Large intestine (tissue), 3 donors: ENCODE measurements at regions not wholly inside any gene's neighbourhood (a gene's known extent, or its start where the extent isn't known, plus 50 kb on each side); places are given as distances from the start of the nearest gene placed in this dataset.
A peak's percentile ranks its signal among the peaks of the same experiment; 100 is the strongest.

Experiments
- DNase-seq, 2 donors: peaks; one replicate each; pipeline versions ENCODE4 v3.0.0 to v3.0.0-alpha.2; 2013
- H3K27ac ChIP-seq: one replicate; pipeline ENCODE4 v1.5.1; 2013; ENCODE audit warnings: low read length
- H3K27me3 ChIP-seq: 2 replicates; pipeline ENCODE4 v1.6.1; 2013; ENCODE audit warnings: low read length; ENCODE audit not compliant: control insufficient read depth, insufficient read depth
- H3K36me3 ChIP-seq: 2 replicates; pipeline ENCODE4 v1.6.1; 2013; ENCODE audit warnings: low read length; ENCODE audit not compliant: control insufficient read depth, insufficient read depth
- H3K4me1 ChIP-seq: one replicate; pipeline ENCODE4 v1.6.1; 2013; ENCODE audit warnings: low read length; ENCODE audit not compliant: control insufficient read depth, insufficient read depth
- H3K4me3 ChIP-seq: one replicate; pipeline ENCODE4 v1.5.1; 2013; ENCODE audit warnings: low read length
- H3K9me3 ChIP-seq: one replicate; pipeline ENCODE4 v1.6.1; 2013; ENCODE audit warnings: mild to moderate bottlenecking, low read depth, low read length, moderate library complexity; ENCODE audit not compliant: control insufficient read depth
- WGBS: methylation state at CpG from one replicate; pipeline ENCODE4 v1.1.5; 2013; ENCODE audit warnings: low lambda C conversion rate; ENCODE audit not compliant: insufficient coverage; 5-methylcytosine and 5-hydroxymethylcytosine counted together

DNA sequence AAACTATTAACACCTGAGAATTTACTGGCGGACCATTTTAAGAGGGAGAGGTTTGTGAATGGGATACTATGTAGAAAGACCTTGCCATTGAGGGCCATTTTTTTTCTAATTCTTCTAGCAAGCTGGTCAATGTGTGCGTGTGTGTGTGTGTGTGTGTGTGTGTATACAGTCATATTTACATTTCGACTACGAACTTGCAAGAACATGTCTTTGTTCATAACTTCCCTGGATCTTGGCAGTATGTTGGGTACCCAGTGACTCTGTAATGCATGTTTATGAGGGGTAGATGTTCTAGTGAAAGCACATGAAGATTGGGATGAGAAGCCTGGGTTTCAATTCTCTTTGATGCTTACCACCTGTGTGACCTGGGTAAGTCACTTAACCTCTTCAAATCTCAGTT is 133.6 kb downstream of the UBE2E3 start:
- Histone ChIP-seq H3K27ac (no peak overlapping the region), H3K4me3 (no peak overlapping the region), H3K9me3 (no peaks in the 10 kb centered on the region), H3K4me1 (no peaks in the 10 kb centered on the region), H3K27me3 (no peaks in the 10 kb centered on the region), H3K36me3 (no peaks in the 10 kb centered on the region)
- no CpG with 5 or more reads among the region's 4 CpGs for WGBS
- DNase-seq, result no peak

DNA sequence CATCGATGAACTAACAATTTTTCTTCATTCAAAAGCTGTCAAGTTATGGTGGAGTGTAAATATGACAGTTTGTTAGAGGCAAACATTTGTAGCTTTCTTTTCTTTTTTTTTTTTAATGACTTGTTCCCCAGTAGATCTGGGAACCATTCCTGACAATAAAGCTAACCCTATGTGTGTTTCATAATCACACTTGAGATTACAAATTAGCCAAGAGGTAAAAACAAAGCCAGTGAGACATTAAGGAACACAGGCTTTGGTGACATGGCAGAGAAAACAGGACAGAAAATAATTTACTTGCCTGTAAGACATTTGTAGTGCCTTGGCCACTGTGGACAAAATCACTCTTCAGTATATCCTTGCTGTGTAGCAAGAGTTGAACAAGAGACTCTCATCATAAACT is 135.9 kb downstream of the UBE2E3 start:
- no peak for DNase-seq
- Histone ChIP-seq H3K4me3 (no peak overlapping the region), H3K36me3 (no peaks in the 10 kb centered on the region), H3K27me3 (no peaks in the 10 kb centered on the region), H3K27ac (no peak overlapping the region), H3K4me1 (no peaks in the 10 kb centered on the region), H3K9me3 (no peaks in the 10 kb centered on the region)
- WGBS, result 56% methylated on average over 1 of the region's 1 CpG

DNA sequence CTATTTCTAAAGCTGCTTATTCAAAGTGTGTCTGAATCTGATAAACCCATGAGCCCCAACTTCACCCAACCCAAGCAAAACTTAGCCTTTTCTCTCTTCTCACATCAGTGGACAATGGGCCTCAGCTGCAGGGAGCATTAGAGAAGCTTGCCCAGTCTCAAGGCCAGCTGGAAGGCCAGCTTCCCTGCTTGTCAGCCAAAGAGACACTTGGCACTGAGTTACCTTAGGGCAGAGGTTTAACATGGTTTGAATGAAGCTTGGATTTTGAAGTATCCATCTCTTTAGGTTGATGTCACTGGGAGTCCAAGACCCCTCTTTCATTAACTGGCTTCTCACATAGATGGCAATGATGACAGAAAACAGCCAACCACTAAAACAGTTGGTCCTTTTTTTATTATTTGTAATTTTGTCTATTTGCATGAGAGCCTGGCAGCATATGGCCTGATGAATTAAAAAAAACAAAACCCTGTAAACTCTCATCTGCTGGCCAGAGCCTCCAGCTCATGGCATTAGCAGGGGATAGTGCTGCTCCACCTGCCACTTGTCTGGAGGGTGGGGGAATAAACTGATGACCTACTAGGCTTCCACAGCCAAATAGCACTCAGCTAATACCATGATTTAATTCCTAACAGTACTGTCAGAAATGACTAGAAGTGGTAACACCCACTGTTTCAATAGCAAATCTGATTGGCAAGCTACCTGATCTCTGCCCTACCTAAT is 137.0 kb downstream of the UBE2E3 start:
- Histone ChIP-seq H3K36me3 (no peaks in the 10 kb centered on the region), H3K27me3 (no peaks in the 10 kb centered on the region), H3K27ac (no peak overlapping the region), H3K4me3 (no peak overlapping the region), H3K9me3 (no peaks in the 10 kb centered on the region), H3K4me1 (no peaks in the 10 kb centered on the region)
- DNase-seq, result no peak

DNA sequence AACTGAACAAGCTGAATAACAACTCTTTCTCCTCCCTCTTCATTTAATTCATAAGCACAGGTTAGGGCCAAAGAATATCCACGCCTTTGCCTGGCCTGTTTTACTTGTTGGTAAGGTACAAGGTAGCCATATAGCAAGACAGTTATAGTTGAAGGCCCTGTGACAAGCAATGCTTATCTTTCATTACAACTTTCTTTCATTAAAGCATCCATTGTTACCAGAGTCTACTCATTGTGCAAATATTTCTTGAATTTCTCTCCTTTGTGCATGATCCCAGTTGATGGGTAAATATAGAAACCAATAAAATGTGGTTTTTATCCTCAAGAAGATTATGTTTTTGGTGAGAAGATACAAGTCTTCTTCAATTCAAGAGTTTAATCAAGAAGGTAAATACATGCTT is 140.2 kb downstream of the UBE2E3 start:
- Histone ChIP-seq H3K4me3 (no peak overlapping the region), H3K27ac (no peak overlapping the region), H3K36me3 (no peaks in the 10 kb centered on the region), H3K4me1 (no peaks in the 10 kb centered on the region), H3K27me3 (no peaks in the 10 kb centered on the region), H3K9me3 (no peaks in the 10 kb centered on the region)
- WGBS, result no CpG with 5 or more reads among the region's 1 CpG
- no peak for DNase-seq

DNA sequence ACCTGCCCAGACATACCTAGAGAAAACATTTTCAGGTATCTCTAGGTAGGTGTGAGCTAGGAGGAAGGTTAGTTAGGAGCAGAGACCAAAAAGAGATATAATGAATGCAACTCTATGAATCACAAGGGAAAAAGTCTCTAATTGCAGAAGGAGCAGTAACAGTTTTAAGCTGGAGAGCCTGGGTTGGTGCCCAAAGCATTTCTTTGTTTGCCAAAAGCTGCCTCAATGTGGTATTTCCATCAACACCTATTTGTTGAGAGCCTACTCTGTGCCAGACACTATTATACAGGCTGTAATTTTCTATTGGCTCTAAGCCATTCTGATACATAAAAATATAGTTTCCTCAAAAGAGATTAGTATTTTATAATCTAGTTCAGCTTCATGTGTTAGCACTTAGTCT is 141.6 kb downstream of the UBE2E3 start:
- Histone ChIP-seq H3K9me3 (no peaks in the 10 kb centered on the region), H3K36me3 (no peaks in the 10 kb centered on the region), H3K27ac (no peak overlapping the region), H3K27me3 (no peaks in the 10 kb centered on the region), H3K4me3 (no peak overlapping the region), H3K4me1 (no peaks in the 10 kb centered on the region)
- DNase-seq, result no peak

DNA sequence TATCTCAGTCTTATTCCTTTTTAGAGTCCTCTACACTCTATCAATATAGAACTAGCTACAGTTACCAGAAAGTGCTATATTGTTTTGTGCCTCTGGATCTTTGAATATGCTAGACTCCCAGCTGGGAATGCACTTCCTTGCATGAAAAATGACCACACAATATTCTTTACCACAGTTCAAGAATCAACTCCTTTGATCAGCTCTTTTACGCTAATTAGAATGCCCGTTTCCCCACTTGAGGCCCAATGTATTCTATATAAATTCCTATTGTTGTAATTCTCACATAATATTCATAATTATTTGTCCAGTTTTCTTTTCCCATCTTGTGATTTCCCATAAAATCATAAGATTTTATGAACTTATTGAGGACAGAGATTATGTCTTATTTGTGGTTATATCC is 142.2 kb downstream of the UBE2E3 start:
- Histone ChIP-seq H3K4me1 (no peaks in the 10 kb centered on the region), H3K4me3 (no peak overlapping the region), H3K9me3 (no peaks in the 10 kb centered on the region), H3K27ac (no peak overlapping the region), H3K27me3 (no peaks in the 10 kb centered on the region), H3K36me3 (no peaks in the 10 kb centered on the region)
- no peak for DNase-seq
- WGBS, result 83% methylated on average over 2 of the region's 2 CpGs

- no peak overlapping the region for H3K4me3 ChIP-seq
- no peak overlapping the region for H3K27ac ChIP-seq
- no CpG with 5 or more reads among the region's 2 CpGs for WGBS
- no peaks in the 10 kb centered on the region for H3K4me1 ChIP-seq
- H3K36me3 ChIP-seq, result no peaks in the 10 kb centered on the region
- no peaks in the 10 kb centered on the region for H3K9me3 ChIP-seq
- peak; percentile 9 for DNase-seq
- no peaks in the 10 kb centered on the region for H3K27me3 ChIP-seq
Observed at GRCh38 chr2:181123798-181124231, 143.4 kb downstream of the UBE2E3 start.

GRCh38 chr2:181124497-181124896 is 144.1 kb downstream of the UBE2E3 start:
- Histone ChIP-seq H3K27ac (no peak overlapping the region), H3K9me3 (no peaks in the 10 kb centered on the region), H3K4me1 (no peaks in the 10 kb centered on the region), H3K4me3 (no peak overlapping the region), H3K27me3 (no peaks in the 10 kb centered on the region), H3K36me3 (no peaks in the 10 kb centered on the region)
- 62% methylated on average over 2 of the region's 3 CpGs for WGBS
- DNase-seq, result peak in 1 of 2 donors; percentile 3

- Histone ChIP-seq H3K9me3 (no peaks in the 10 kb centered on the region), H3K4me3 (no peak overlapping the region), H3K27me3 (no peaks in the 10 kb centered on the region), H3K36me3 (no peaks in the 10 kb centered on the region), H3K27ac (no peak overlapping the region), H3K4me1 (no peaks in the 10 kb centered on the region)
- WGBS, result 100% methylated on average over 1 of the region's 2 CpGs
- DNase-seq, result no peak
Observed at GRCh38 chr2:181125359-181125758, 145.0 kb downstream of the UBE2E3 start.

DNA sequence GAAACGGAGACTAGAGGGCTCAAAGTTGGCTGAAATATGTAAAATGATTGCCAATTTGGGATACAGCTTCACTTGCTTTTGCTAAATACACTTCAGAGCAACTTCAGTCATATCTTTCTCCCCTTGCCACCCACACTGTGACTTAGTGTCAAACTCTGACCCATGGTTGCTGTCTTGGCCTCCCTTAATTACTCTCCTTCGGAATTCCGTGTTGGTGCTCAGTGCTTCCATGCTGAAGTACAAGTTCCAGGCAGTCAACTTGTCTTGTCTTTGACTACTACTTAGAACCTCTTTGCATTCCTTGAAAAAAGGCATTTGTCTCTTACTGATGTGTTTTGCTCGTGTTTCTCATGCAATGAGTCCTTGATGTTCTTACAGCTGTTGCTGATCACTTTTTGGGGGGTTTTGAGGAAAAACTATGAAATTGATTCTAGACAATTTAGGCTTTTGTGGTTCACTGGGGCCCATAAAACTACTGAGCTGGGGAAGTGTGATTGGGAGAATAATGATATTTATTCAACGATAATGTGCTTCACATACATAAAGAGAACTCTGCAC is 146.0 kb downstream of the UBE2E3 start:
- no peaks in the 10 kb centered on the region for H3K36me3 ChIP-seq
- H3K9me3 ChIP-seq, result no peaks in the 10 kb centered on the region
- no peak overlapping the region for H3K4me3 ChIP-seq
- DNase-seq, result no peak
- H3K27ac ChIP-seq, result no peak overlapping the region
- WGBS, result 100% methylated on average over 1 of the region's 5 CpGs
- no peaks in the 10 kb centered on the region for H3K27me3 ChIP-seq
- no peaks in the 10 kb centered on the region for H3K4me1 ChIP-seq

- Histone ChIP-seq H3K36me3 (no peaks in the 10 kb centered on the region), H3K4me1 (no peaks in the 10 kb centered on the region), H3K9me3 (no peaks in the 10 kb centered on the region), H3K27me3 (no peaks in the 10 kb centered on the region), H3K4me3 (no peak overlapping the region), H3K27ac (no peak overlapping the region)
- no peak for DNase-seq
Observed at GRCh38 chr2:181128199-181128598, 147.8 kb downstream of the UBE2E3 start.
